ENCODE measurements at regions not wholly inside any gene's neighbourhood (a gene's known extent, or its start where the extent isn't known, plus 50 kb on each side); places are given as distances from the start of the nearest gene placed in this dataset.

DNA sequence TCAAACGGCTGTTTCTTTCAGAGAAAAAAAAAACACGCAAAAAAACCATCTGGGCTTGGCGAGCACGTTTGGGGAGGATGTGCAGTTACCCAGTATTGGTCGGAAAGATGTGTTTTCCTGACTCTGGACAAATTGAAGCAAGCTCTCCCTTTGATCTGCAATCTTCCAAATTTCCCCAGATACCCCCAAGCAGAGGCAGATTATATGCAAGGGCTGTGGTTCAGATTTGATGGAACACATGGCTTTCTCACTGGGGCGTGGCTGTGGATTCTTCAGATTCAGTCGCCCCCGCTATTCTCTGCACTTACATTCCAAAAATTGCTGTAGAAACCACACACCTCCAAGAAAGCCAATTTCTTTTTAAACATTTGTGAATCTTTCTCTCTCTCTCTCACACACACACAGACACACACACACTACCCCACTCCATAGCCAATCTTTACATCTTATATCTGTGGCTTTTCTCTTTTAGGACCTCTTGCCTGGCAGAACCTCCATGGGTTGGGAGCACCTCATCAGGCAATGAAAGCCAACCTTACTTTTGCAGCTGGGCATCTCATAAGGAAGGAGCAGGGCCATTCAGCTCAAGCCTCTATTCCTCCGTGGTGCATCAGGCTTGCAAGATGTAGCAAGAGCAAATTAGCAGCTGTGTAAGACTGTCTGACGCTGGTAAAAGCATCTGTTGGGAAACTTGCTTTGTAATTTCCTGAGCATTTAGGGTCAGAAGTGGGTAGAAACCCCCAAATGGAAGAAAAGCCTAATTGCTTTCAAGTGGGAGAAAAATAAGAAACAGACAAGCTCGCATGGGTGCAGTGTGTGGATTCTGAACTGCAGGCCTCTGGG, 103.9 kb upstream of the FAM20A start:
- Histone ChIP-seq H3K27me3 (replicated peaks; ENCODE audit: control insufficient read depth, insufficient read depth, low read length) (no peaks in the 10 kb centered on the region), H3K36me3 (ENCODE audit: control insufficient read depth, insufficient read depth, low read length) (no peaks in the 10 kb centered on the region), H3K4me3 (replicated peaks; ENCODE audit: low read depth, low read length) (no peak overlapping the region)
- no peak for DNase-seq (ENCODE audit: extremely low read depth, insufficient read length)
- TF ChIP-seq, protein P1, sequence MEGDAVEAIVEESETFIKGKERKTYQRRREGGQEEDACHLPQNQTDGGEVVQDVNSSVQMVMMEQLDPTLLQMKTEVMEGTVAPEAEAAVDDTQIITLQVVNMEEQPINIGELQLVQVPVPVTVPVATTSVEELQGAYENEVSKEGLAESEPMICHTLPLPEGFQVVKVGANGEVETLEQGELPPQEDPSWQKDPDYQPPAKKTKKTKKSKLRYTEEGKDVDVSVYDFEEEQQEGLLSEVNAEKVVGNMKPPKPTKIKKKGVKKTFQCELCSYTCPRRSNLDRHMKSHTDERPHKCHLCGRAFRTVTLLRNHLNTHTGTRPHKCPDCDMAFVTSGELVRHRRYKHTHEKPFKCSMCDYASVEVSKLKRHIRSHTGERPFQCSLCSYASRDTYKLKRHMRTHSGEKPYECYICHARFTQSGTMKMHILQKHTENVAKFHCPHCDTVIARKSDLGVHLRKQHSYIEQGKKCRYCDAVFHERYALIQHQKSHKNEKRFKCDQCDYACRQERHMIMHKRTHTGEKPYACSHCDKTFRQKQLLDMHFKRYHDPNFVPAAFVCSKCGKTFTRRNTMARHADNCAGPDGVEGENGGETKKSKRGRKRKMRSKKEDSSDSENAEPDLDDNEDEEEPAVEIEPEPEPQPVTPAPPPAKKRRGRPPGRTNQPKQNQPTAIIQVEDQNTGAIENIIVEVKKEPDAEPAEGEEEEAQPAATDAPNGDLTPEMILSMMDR (IDR thresholded peaks at IDR 0.05; ENCODE audit: insufficient read depth, low read length, poor library complexity, severe bottlenecking) = no peak

DNA sequence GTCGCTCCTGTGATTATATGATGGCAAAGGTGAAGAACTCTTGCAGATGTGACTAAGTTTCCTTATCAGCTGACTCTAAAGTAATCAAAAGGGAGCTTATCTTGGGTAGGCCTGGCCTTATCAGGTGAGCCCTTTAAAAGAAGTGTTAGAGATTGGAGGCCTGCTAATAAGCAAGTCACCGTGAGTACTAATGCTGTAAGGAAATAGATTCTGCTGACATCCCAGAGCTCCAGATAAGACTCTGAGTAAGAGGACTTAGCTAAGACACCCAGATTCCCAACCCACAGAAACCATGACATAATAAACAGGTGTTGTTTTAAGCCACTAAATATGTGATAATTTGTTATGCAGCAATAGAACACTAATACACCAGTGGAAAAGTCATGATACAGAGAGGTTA, 99.9 kb upstream of the FAM20A start:
- H3K27me3 ChIP-seq (replicated peaks; ENCODE audit: control insufficient read depth, insufficient read depth, low read length) = no peaks in the 10 kb centered on the region
- no peaks in the 10 kb centered on the region for H3K36me3 ChIP-seq (ENCODE audit: control insufficient read depth, insufficient read depth, low read length)
- TF ChIP-seq, protein P1 (IDR thresholded peaks at IDR 0.05; ENCODE audit: insufficient read depth, low read length, poor library complexity, severe bottlenecking) = no peak
- H3K4me3 ChIP-seq (replicated peaks; ENCODE audit: low read depth, low read length) = no peak overlapping the region
- DNase-seq (ENCODE audit: extremely low read depth, insufficient read length) = no peak

DNA sequence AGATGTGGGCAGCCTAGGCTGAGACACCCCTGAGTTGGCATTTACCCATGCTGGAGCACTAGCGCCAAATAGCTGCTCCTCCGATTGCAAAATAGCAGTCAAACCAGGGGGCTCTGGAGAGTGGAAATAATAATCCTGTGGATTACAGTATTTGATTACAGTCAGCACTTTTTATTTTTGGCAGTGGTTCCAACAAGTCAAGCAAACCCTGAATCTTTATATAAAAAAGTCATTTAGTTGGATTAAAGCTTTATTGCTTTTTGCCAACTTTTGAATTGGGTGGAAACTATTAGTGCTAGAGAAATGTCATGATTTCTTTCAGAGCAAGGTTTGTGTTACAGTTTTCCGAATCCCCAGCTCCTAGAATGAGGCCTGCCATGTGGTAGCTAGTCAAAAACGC, 99.3 kb upstream of the FAM20A start:
- H3K4me3 ChIP-seq (replicated peaks; ENCODE audit: low read depth, low read length) = no peak overlapping the region
- no peaks in the 10 kb centered on the region for H3K36me3 ChIP-seq (ENCODE audit: control insufficient read depth, insufficient read depth, low read length)
- H3K27me3 ChIP-seq (replicated peaks; ENCODE audit: control insufficient read depth, insufficient read depth, low read length) = no peaks in the 10 kb centered on the region
- TF ChIP-seq, protein P1 (IDR thresholded peaks at IDR 0.05; ENCODE audit: insufficient read depth, low read length, poor library complexity, severe bottlenecking) = no peak
- no peak for DNase-seq (ENCODE audit: extremely low read depth, insufficient read length)

DNA sequence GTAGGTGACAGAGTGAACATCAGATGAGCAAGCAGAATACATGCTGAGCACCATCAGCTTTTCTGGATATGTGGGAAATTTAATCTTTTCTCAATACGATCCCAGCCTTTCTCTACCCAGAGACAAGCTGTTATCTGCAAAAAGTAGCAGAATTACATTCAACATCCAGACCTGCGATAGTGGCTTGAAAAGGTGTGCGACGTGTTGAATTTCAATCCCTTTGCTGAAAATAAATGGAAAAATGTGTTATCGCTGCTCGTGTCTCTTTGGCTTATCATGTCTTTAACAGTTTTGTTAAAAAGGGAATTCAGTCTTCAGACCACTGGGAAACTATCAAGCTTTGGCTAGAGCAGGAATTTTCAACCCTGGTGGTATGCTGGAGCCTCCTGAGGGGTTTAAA, 98.8 kb upstream of the FAM20A start:
- DNase-seq (ENCODE audit: extremely low read depth, insufficient read length) = no peak

DNA sequence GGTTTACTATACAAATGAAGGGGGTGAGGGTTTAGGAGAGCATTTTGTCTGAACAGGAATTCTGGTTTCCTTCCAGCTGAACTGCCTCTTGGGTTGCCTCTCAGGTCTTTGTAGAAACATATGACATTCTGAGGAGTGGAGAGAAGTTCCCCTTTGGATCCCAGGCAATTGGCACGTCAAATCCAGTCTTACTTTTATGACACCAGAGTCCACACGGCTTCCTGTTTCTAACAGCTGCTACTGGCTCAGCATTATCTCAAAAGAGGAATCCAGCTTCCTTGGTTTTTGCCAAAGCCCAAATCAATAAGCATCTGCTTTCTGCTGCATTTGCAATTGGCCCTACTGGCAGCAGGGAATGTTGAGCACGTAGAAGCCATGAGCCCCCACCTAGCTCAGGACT, 97.6 kb upstream of the FAM20A start:
- H3K36me3 ChIP-seq (ENCODE audit: control insufficient read depth, insufficient read depth, low read length) = no peaks in the 10 kb centered on the region
- no peak overlapping the region for H3K4me3 ChIP-seq (replicated peaks; ENCODE audit: low read depth, low read length)
- H3K27me3 ChIP-seq (replicated peaks; ENCODE audit: control insufficient read depth, insufficient read depth, low read length) = no peaks in the 10 kb centered on the region
- no peak for DNase-seq (ENCODE audit: extremely low read depth, insufficient read length)
- TF ChIP-seq, protein P1 (IDR thresholded peaks at IDR 0.05; ENCODE audit: insufficient read depth, low read length, poor library complexity, severe bottlenecking) = no peak

More for the DNA sequence above, 98.8 kb upstream of the FAM20A start:
- Histone ChIP-seq H3K27me3 (replicated peaks; ENCODE audit: control insufficient read depth, insufficient read depth, low read length) (no peaks in the 10 kb centered on the region), H3K36me3 (ENCODE audit: control insufficient read depth, insufficient read depth, low read length) (no peaks in the 10 kb centered on the region), H3K4me3 (replicated peaks; ENCODE audit: low read depth, low read length) (no peak overlapping the region)
- TF ChIP-seq, protein P1 (IDR thresholded peaks at IDR 0.05; ENCODE audit: insufficient read depth, low read length, poor library complexity, severe bottlenecking) = no peak
